ENCODE measurements at regions not wholly inside any gene's neighbourhood (a gene's known extent, or its start where the extent isn't known, plus 50 kb on each side); places are given as distances from the start of the nearest gene placed in this dataset.

DNA sequence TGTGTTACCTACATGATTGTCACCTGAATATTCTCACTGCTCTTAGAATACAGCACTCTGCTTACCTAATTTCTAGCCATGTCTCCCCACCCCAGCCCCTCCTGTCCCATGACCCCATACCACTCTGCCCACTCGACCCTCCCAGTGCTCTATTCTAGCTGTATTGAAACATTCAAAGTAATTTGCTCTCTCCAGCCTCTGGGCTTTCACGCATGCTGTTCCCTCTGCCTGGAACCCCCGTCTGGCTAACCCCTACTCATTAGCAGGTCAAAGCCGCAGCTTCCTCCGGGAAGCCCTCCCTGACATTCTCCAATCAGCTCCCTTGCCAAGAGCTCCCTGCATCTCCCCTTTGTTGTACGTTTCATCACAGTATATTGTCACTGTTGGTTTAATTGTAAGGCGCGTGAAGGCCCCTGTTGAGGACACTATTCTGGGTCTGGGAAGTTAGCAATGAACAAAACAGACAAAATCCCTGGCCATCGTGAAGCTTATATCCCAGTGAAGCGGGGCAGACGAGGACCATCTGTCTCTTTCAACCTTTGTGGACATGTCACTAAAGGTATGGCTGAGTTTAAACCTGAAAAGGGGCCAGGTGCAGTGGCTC is 72.3 kb upstream of the LHX1 start:
- H3K9me3 ChIP-seq (ENCODE audit: control insufficient read depth, insufficient read depth, low read length), result no peaks in the 10 kb centered on the region
- no peaks in the 10 kb centered on the region for H3K36me3 ChIP-seq (ENCODE audit: insufficient read depth, low read length)
- H3K9ac ChIP-seq (ENCODE audit: low read depth, low read length), result no peak overlapping the region
- peaks cover 5% of the 10 kb centered on the region; the same call in 1 of the 2 replicates for H3K4me1 ChIP-seq (ENCODE audit: insufficient read depth, low read length)

DNA sequence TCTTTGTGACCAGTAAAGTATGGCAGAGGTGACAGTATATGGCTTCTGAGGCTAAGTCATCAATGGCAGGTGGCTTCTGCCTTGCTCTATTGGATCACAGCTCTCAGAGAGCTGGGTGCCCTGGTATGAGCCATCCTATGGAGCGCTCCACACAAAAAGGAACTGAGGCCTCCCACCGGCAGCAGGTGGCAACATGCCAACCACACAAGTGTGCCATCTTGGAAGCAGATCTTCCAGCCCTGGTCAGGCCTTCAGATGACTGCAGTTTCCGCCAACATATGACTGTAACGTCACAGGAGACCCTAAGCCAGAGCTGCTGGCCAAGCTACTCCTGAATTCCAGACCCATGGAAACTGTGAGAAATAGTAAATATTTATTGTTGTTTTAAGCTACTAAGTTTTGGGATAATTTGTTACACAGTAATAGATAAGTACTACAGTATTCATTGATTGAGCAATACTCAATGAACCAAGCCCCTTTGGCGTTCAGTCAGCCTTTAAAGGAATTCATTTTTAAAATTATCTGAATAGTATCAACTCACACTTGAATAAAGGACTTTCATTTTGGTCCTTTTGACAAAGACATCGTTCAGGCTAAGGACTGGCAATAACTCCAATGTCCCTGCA is 69.4 kb upstream of the LHX1 start:
- H3K36me3 ChIP-seq (ENCODE audit: insufficient read depth, low read length), result no peaks in the 10 kb centered on the region
- H3K4me1 ChIP-seq (ENCODE audit: insufficient read depth, low read length), result peaks cover 11% of the 10 kb centered on the region; the same call in 1 of the 2 replicates
- no peak overlapping the region for H3K9ac ChIP-seq (ENCODE audit: low read depth, low read length)
- no peaks in the 10 kb centered on the region for H3K9me3 ChIP-seq (ENCODE audit: control insufficient read depth, insufficient read depth, low read length)

DNA sequence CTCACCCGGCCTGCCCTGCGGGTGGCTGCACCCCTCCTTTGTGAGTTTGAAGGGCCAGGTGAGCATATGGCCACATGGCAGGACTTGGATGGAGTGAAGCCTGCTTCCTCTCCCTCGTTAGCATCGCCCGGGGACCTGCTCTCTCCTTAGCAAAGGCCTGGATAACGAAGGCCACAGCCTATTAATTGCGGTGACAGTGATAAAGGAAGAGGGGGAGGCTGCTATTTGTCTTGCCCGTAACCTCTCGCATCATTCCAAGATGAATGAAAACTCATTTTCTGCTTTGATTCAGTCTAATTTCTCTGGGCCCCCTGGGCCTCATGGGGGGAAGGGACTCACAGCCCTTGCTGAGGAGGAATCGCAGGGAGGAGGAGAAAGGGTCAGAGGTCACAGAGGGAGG is 68.5 kb upstream of the LHX1 start:
- no peak overlapping the region for H3K9ac ChIP-seq (ENCODE audit: low read depth, low read length)
- no peaks in the 10 kb centered on the region for H3K9me3 ChIP-seq (ENCODE audit: control insufficient read depth, insufficient read depth, low read length)
- no peaks in the 10 kb centered on the region for H3K36me3 ChIP-seq (ENCODE audit: insufficient read depth, low read length)

DNA sequence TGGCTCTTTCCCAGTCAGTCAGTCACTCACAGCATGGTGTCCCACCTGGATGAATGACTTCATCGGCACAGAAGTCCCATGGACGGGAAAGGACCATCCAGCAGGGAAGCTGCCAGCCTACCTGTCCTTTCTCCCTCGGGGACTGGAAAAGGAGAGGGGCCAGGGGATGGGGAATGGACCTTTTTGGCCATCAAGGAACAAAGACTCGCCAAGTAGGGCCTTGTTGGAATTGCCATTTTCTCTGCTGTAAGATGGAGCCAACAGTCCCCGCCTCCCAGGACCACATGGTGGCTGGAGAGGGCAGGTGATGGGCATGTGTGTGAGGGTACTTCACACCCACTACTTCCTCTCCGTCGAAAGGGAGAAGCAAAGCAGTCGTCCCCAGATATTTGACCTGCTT is 67.8 kb upstream of the LHX1 start:
- Histone ChIP-seq H3K36me3 (ENCODE audit: insufficient read depth, low read length) (no peaks in the 10 kb centered on the region), H3K4me1 (ENCODE audit: insufficient read depth, low read length) (peaks cover 11% of the 10 kb centered on the region; the same call in 1 of the 2 replicates), H3K9ac (ENCODE audit: low read depth, low read length) (no peak overlapping the region), H3K9me3 (ENCODE audit: control insufficient read depth, insufficient read depth, low read length) (no peaks in the 10 kb centered on the region)

More for the DNA sequence above, 68.5 kb upstream of the LHX1 start:
- peaks cover 11% of the 10 kb centered on the region; the same call in 1 of the 2 replicates for H3K4me1 ChIP-seq (ENCODE audit: insufficient read depth, low read length)

DNA sequence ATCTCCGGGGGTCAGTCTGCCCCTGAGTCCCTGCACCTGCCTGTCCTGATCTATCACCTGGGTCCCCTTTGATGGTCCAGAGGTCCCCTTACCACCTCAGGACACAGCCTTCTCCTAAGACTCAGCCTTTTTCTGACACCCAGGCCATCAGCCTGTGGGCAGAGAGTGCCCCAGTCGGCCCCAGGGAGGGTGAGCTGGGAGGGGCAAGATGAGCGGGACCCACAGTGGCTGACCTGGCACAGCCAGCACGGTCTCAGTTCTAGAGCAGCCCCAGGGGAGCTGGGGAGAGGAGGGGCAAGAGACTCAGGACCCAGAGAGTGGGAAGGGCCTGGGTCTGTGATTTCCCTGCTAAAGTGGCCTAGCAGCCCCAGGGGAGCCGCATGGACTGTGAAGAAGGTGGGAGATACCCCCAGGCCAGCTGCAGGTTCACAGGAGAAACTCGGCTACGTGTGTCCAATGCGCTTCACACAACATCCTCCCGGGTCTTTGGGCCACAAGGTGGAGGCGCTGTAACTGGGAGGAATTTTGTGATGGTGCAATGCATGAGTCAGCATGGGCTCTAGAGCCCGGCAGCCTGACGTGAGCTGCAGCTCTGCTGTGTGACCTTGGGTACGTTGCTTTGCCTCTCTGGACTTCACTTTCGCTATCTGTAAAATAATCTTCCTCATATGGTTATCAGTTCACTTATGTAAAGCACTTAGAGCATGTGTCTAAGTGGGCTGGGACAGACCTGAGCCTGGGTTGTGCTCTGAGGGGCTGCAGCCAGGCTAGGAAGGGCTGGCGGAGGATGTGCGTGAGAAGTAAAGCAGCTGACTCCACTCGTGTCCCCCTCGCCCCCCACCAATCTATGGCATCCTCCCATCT is 67.2 kb upstream of the LHX1 start:
- Histone ChIP-seq H3K9me3 (ENCODE audit: control insufficient read depth, insufficient read depth, low read length) (no peaks in the 10 kb centered on the region), H3K36me3 (ENCODE audit: insufficient read depth, low read length) (no peaks in the 10 kb centered on the region), H3K9ac (ENCODE audit: low read depth, low read length) (no peak overlapping the region), H3K4me1 (ENCODE audit: insufficient read depth, low read length) (peaks cover 11% of the 10 kb centered on the region; the same call in 1 of the 2 replicates)

DNA sequence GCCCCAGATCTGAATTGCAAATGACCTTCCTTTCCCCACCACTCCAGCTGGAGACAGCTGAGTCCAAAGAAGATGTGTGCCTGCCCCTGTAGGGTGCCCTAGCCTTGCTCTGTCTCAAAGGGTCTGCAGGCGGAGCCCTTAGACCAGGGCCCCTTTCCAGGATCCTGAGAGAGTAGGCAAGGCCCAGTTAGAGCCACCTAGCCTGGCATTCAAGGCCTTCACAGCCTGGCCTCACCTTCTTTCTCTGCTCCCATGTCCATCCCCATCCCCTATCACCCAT is 66.6 kb upstream of the LHX1 start:
- H3K4me1 ChIP-seq (ENCODE audit: insufficient read depth, low read length), result peaks cover 14% of the 10 kb centered on the region

DNA sequence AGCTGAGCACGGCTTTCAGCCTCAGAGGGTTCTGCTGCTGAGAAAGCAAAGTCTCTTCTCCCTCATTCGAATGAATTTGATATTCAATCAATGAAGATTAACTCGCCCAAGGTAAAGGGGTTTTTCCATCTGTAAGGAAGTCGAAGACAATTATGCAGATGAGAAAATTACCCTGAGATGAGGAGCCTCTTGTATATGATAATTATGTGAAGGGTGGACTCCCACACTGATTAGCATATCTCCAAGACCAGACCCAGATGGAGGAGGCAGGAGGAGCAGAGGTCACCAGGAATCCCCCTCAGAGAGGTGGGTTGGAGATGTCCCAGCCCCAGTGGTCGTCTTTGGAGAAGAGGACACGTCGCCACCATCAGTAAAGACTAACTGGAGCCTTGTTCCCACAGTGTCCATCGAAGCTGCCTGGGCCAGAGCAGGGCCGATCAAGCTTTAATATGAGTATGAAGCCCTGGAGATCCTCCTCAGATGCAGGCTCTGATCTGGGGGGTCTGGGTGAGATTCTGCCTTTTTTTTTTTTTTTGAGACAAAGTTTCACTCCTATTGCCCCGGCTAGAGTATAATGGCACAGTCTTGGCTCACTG is 61.5 kb upstream of the LHX1 start:
- no peaks in the 10 kb centered on the region for H3K9me3 ChIP-seq (ENCODE audit: control insufficient read depth, insufficient read depth, low read length)
- H3K36me3 ChIP-seq (ENCODE audit: insufficient read depth, low read length), result no peaks in the 10 kb centered on the region
- no peak overlapping the region for H3K9ac ChIP-seq (ENCODE audit: low read depth, low read length)
- peaks cover 6% of the 10 kb centered on the region for H3K4me1 ChIP-seq (ENCODE audit: insufficient read depth, low read length)

More for the DNA sequence above, 66.6 kb upstream of the LHX1 start:
- Histone ChIP-seq H3K9ac (ENCODE audit: low read depth, low read length) (no peak overlapping the region), H3K36me3 (ENCODE audit: insufficient read depth, low read length) (no peaks in the 10 kb centered on the region), H3K9me3 (ENCODE audit: control insufficient read depth, insufficient read depth, low read length) (no peaks in the 10 kb centered on the region)

DNA sequence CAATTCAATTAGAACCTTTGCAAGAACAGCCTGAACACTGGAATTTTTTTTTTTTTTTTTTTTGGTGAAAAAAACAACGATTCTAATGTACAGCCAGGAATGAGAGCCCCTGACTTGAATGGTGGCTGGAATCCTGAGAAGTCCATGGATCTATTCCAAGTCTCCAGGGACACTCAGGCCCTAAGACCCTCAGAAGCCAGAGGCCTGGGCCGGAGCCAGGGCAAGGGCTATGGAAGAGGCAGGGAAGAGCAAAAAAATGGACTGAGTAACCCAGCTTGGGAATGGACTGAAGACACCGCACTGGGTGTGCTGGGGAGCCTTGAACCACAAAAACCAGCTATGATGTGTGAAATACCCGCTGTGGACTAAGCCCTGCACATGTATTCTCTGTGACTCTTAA is 60.3 kb upstream of the LHX1 start:
- Histone ChIP-seq H3K4me1 (ENCODE audit: insufficient read depth, low read length) (peaks cover 6% of the 10 kb centered on the region), H3K9ac (ENCODE audit: low read depth, low read length) (no peak overlapping the region), H3K9me3 (ENCODE audit: control insufficient read depth, insufficient read depth, low read length) (no peaks in the 10 kb centered on the region; the same call in 1 of the 2 replicates), H3K36me3 (ENCODE audit: insufficient read depth, low read length) (no peaks in the 10 kb centered on the region)

DNA sequence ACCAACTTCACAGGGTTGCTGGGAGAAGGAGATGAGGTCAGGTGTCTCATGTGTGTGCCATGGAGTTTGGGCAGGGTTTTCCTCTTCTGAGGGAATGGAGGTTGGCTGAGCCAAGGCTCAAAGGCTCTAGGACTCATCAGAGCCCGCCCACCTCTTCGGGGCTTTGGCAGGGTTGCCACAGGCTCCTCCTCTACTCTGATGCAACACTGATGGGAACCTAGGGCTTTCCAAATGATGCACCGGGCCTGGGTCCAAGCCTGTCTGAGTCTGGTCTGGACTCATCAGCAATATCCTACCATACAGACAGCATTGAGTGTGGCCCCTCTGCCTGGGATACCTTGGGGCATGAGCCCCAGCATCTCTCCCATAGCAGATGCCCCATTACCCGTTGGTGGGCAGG is 59.5 kb upstream of the LHX1 start:
- Histone ChIP-seq H3K36me3 (ENCODE audit: insufficient read depth, low read length) (no peaks in the 10 kb centered on the region), H3K9ac (ENCODE audit: low read depth, low read length) (no peak overlapping the region), H3K9me3 (ENCODE audit: control insufficient read depth, insufficient read depth, low read length) (no peaks in the 10 kb centered on the region; the same call in 1 of the 2 replicates), H3K4me1 (ENCODE audit: insufficient read depth, low read length) (peaks cover 6% of the 10 kb centered on the region)

DNA sequence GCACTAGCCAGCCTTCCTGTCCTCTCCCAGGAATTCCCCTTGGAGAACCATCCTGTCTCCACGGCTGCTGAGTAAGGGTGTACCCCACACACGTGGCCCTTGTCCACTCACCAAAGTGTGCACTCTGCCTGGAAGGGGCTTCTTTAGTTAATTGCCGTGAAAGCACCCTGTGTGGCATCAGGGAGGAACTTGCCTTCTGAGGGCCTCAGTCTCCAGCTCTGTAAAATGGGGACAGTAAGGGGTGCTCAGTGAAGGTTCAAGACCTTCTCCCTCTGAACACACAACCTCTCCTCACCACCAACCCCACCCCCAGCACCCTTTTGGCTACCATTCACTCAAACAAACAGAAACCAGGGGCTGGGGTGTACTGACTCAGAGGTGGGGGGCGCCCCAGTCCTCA is 59.1 kb upstream of the LHX1 start:
- no peak overlapping the region for H3K9ac ChIP-seq (ENCODE audit: low read depth, low read length)
- H3K4me1 ChIP-seq (ENCODE audit: insufficient read depth, low read length), result peaks cover 6% of the 10 kb centered on the region
- no peaks in the 10 kb centered on the region; the same call in 1 of the 2 replicates for H3K9me3 ChIP-seq (ENCODE audit: control insufficient read depth, insufficient read depth, low read length)
- no peaks in the 10 kb centered on the region for H3K36me3 ChIP-seq (ENCODE audit: insufficient read depth, low read length)

DNA sequence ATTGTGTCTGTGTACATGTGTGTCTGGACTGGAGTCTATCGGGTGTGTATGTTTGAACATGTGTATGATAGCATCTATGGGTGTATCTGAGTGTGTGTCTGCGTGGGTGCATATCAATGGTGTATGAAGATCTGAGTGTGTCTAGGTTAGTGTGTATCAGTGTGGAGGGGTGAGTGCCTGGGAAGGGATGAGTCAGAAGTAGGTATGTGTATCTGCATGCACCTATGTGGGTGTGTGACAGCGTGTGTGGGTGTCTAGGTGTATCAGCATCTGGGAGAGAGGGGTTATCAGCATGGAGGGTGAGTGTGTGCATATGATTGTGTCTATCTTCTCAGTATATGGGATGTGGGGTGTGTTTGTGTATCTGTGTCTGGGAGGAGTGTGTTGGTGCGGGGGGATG is 58.2 kb upstream of the LHX1 start:
- Histone ChIP-seq H3K9me3 (ENCODE audit: control insufficient read depth, insufficient read depth, low read length) (no peaks in the 10 kb centered on the region; the same call in 1 of the 2 replicates), H3K4me1 (ENCODE audit: insufficient read depth, low read length) (peaks cover 6% of the 10 kb centered on the region), H3K9ac (ENCODE audit: low read depth, low read length) (no peak overlapping the region), H3K36me3 (ENCODE audit: insufficient read depth, low read length) (no peaks in the 10 kb centered on the region)

DNA sequence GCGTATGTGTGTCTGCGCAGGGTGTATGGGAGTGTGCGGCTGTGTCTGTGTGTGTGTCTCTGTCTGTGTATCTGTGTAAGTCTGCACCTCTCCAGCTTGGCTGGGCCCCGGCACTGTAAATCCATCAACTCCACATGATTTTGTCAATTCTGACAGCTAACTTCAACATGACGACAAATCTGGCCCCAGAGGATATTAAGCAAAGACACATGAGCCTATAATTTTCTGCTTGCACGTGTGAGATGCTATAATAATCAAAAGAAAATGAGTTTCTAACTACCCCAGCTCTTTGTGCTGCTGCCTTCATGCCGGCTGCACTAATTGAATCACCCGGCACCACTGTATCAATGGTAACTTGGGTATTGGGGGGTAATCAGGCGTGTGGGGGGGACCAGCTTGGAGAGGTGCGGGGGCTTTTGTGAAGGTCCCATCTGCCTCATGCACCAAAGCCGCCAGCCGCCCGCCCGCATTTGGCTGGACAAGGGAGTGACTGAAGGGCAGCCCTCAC is 57.6 kb upstream of the LHX1 start:
- no peak overlapping the region for H3K9ac ChIP-seq (ENCODE audit: low read depth, low read length)
- H3K4me1 ChIP-seq (ENCODE audit: insufficient read depth, low read length), result peaks cover 6% of the 10 kb centered on the region
- no peaks in the 10 kb centered on the region; the same call in 1 of the 2 replicates for H3K9me3 ChIP-seq (ENCODE audit: control insufficient read depth, insufficient read depth, low read length)
- H3K36me3 ChIP-seq (ENCODE audit: insufficient read depth, low read length), result no peaks in the 10 kb centered on the region

DNA sequence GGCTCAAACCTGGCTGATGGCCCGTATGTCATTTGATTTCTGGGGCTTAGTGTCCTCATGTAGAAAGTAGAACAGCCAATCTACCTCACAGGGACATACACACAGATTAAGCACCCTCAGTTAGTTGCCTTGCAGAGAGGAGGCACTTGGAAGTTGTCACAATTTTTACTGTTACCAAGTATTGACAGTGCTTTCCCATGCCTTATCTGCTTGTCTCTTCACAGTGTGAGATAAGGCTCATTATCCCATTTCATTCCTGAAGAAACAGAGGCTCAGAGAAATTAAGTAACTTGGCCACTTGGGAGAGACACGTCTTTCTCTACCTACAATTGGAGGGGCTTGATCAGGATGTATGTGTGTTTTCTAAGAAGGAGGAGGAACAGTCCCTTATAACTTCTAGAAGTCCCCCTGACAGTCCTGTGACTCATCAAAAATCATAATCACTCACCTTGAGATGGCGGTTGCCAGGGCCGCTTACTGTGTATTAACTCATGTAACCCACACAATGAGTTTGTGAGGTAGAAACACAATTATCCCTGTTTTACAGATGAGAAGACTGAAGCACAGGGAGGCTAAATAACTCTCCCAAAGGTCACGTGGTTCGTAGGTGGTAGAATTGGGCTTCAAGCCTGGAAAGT is 56.9 kb upstream of the LHX1 start:
- Histone ChIP-seq H3K36me3 (ENCODE audit: insufficient read depth, low read length) (no peaks in the 10 kb centered on the region), H3K4me1 (ENCODE audit: insufficient read depth, low read length) (peaks cover 6% of the 10 kb centered on the region), H3K9ac (ENCODE audit: low read depth, low read length) (no peak overlapping the region), H3K9me3 (ENCODE audit: control insufficient read depth, insufficient read depth, low read length) (no peaks in the 10 kb centered on the region; the same call in 1 of the 2 replicates)

DNA sequence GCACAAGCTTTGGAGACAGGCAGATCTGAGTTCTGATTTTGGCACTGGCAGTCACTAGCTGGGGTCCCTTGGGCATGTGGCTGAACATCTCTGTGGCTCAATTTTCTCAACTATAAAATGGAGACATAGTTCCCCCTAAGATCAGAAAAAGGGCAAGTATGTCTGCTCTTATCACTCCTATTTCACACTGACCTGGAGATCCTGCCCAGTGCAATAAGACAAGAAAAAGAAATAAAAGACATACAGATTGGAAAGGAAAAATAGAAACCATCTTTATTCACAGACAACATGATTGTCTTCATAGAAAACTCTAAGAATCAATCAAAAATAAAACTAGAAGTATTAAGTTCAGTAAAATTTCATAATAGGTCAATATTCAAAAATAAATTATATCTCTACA is 56.0 kb upstream of the LHX1 start:
- Histone ChIP-seq H3K36me3 (ENCODE audit: insufficient read depth, low read length) (no peaks in the 10 kb centered on the region), H3K9ac (ENCODE audit: low read depth, low read length) (no peak overlapping the region), H3K9me3 (ENCODE audit: control insufficient read depth, insufficient read depth, low read length) (no peaks in the 10 kb centered on the region; the same call in 1 of the 2 replicates), H3K4me1 (ENCODE audit: insufficient read depth, low read length) (no peaks in the 10 kb centered on the region)
